ENCODE measurements at regions not wholly inside any gene's neighbourhood (a gene's known extent, or its start where the extent isn't known, plus 50 kb on each side); places are given as distances from the start of the nearest gene placed in this dataset.

DNA sequence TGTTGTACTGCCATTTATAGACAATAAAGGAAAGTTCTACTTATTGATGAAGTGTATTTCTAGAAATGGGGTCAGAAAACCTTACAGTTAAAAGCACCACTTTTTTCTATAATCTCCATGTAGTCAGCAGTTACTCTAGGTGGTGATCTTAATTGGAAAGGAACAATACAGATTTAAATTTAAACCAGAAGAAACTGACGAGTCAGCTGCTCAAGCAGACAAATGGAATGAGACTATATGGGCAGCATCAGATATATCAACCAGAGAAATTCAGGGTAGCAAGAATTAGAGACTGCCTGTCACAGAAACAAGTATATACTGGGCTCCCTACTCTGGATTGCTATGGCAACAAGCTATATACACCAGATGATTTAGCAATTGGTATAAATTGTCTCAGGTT, 99.6 kb upstream of the SCG2 start:
- no peak for TF ChIP-seq CTCF (IDR thresholded peaks at IDR 0.05)
- TF ChIP-seq ZFX (IDR thresholded peaks at IDR 0.05; ENCODE audit: borderline replicate concordance) = no peak

All from 22Rv1 (cell line).